ENCODE measurements at regions not wholly inside any gene's neighbourhood (a gene's known extent, or its start where the extent isn't known, plus 50 kb on each side); places are given as distances from the start of the nearest gene placed in this dataset.
"Not testable (repeated sequence)": the region's sequence is repeated elsewhere in the genome, so short reads cannot be mapped to it uniquely, and the experiment has no call there.

DNA sequence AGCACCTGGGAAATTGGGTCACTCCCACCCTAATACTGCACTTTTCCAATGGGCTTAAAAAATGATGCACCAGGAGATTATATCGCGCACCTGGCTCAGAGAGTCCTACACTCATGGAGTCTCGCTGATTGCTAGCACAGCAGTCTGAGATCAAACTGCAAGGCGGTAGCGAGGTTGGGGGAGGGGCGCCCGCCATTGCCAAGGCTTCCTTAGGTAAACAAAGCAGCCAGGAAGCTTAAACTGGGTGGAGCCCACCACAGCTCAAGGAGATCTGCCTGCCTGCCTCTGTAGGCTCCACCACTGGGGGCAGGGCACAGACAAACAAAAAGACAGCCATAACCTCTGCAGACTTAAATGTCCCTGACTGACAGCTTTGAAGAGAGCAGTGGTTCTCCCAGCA lies 497.1 kb downstream of the MAGEE1 start:
- H3K27ac ChIP-seq; H3K4me3 ChIP-seq; DNase-seq; H3K27me3 ChIP-seq; H3K9me3 ChIP-seq (replicated peaks); H3K36me3 ChIP-seq; H3K4me1 ChIP-seq: not testable (repeated sequence)

DNA sequence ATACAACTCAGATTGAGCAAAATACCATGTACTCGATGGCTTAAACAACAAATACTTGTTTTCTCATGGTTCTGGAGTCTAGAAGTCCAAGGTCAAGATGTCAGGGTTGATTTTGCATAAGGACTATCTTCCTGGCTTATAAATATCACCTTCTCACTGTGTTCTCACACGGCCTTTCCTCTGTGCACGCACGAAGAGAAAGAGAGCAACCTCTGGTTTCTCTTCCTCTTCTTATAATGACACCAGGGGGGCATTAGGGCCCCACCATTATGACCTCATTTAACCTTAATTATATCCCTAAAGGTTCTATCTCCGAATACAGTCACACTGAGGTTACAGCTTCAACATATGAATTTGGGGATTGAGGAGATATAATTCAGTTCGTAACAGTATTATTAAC lies 504.0 kb downstream of the MAGEE1 start:
- Histone ChIP-seq H3K36me3 (no peaks in the 10 kb centered on the region), H3K4me3 (no peak overlapping the region), H3K9me3 (replicated peaks) (no peaks in the 10 kb centered on the region), H3K27me3 (no peaks in the 10 kb centered on the region), H3K4me1 (no peaks in the 10 kb centered on the region), H3K27ac (no peak overlapping the region)
- no peak for DNase-seq

DNA sequence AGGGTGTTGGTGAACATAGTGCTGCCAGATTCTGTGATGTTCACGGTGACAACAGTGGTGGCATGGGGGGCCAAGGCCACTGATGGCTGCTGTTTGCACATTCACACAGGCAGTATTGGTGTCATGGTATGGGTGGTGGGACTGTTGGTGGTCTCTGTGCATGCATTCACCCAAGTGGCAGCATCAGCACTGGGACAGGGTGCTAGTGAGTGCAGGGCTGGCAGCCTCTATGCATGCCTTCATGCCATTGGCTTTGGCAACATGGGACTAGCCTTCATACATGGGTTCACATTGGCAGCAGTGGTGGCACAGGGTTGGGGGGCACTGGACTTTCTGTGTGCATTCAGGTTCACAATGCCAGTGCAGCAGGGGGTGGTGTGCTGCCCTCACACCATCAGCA lies 489.7 kb upstream of the FGF16 start:
- Histone ChIP-seq H3K4me1 (no peaks in the 10 kb centered on the region), H3K27me3 (no peaks in the 10 kb centered on the region), H3K27ac (no peak overlapping the region), H3K9me3 (replicated peaks) (no peaks in the 10 kb centered on the region), H3K4me3 (no peak overlapping the region), H3K36me3 (no peaks in the 10 kb centered on the region)
- no peak for DNase-seq

DNA sequence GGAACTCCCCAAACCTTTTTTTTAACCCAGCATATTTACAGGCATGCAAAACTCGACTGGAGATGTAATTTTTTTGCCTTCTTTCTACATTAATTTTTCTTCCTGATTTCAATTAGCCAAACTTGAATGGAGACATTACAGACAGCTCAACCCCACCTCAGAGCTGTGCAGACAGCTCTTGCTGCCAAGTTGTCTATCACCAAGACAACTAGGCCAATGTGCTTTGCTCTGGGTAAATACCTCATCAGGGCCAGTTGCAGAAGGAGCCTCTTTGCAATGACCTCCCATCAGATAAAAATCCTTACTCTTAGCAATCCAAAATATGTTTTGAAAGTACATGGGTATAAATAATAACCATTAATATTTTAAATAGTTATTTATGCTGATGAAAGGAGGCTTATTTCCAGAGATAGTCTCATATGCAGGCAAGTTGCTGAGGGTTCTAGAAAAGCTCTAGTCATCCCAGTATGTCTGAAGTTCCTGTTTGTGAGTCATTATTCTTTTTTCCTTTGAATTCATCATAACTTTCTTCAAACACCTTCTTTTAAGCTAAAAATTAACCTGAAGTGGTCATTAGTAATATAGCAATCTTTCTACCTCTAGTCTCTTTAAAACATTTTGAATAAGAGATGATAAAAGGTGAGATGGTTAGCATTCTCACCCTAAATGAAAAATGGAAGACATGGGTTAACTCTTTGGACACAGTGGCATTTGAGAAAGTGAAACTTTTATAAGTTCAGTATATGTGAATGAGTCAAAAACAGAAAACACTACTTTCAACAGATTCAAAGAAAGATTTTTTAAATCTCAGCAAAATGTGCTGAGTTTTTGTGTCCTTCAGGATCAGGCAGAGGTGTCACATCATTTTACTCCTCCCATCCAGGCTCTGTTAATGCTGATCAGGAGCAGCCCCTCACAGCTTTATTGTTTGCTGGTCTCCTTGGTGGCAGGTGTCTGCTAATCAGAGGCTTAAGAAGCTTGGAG lies 475.5 kb upstream of the FGF16 start:
- peak in 1 of 2 experiments; percentile 4 for DNase-seq
- Histone ChIP-seq H3K4me1 (peaks cover 12% of the 10 kb centered on the region), H3K27me3 (no peaks in the 10 kb centered on the region), H3K27ac (no peak overlapping the region), H3K9me3 (replicated peaks) (no peaks in the 10 kb centered on the region), H3K36me3 (no peaks in the 10 kb centered on the region), H3K4me3 (no peak overlapping the region)

DNA sequence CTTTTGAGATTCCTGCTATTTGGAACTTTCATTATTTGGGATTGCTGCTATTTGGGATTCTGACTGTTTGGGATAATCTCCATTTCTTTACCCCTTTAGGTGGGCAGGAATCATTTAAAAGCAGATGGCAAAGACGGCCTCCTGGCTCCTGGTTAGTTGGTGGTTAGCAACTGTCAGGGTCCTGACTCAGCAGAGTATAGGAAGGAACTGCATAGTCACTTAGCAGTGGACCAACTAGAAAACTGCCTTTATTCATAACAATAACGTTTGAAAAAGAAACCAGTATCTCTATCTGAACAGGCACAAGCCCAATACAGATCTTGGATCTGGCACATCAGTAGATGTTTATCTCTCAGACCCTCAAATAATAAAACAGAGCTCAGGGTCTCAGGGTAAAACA lies 469.7 kb upstream of the FGF16 start:
- Histone ChIP-seq H3K27me3 (no peaks in the 10 kb centered on the region), H3K36me3 (no peaks in the 10 kb centered on the region), H3K9me3 (replicated peaks) (no peaks in the 10 kb centered on the region), H3K4me3 (no peak overlapping the region), H3K27ac (no peak overlapping the region), H3K4me1 (peaks cover 12% of the 10 kb centered on the region)
- DNase-seq: no peak

DNA sequence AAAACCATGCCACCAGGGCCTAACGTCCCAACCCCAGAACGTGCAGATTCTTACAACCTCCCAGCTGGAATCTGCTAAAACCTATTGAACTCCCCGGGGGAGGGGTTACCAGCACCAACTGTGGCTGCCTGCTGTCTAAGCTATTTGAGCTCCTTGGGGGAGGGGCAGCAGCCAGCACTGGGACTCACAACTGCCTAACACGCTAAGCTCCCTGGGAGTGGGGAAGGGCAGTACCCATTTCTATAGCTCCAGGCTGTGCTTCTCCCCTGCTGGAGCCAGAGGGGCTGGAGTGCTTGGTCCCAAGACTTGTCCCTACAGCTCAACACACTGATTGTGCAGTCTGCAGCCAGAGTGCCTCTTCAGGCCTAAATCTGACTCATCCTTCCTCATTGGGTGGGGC lies 459.8 kb upstream of the FGF16 start:
- no peaks in the 10 kb centered on the region for H3K4me1 ChIP-seq
- H3K27me3 ChIP-seq: no peaks in the 10 kb centered on the region
- H3K9me3 ChIP-seq (replicated peaks): no peaks in the 10 kb centered on the region
- DNase-seq: peak; percentile 42 to 45
- no peaks in the 10 kb centered on the region for H3K36me3 ChIP-seq
- H3K27ac ChIP-seq: no peak overlapping the region
- no peak overlapping the region for H3K4me3 ChIP-seq

DNA sequence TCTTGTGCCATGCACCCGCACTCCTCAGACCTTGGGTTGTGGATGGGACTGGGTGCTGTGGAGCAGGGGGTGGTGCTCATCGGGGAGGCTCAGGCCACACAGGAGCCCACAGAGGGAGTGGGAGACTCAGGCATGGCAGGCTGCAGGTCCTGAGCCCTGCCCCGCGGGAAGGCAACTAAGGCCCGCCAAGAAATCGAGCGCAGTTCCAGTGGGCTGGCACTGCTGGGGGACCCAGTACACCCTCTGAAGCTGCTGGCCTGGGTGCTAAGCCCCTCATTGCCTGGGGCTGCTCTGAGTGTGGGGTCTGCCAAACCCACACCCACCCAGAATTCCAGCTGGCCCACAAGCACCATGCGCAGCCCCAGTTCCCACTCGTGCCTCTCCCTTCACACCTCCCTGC lies 450.5 kb upstream of the FGF16 start:
- no peaks in the 10 kb centered on the region for H3K4me1 ChIP-seq
- H3K27me3 ChIP-seq: no peaks in the 10 kb centered on the region
- DNase-seq: no peak
- H3K36me3 ChIP-seq: no peaks in the 10 kb centered on the region
- H3K27ac ChIP-seq: no peak overlapping the region
- H3K9me3 ChIP-seq (replicated peaks): no peaks in the 10 kb centered on the region
- H3K4me3 ChIP-seq: no peak overlapping the region

DNA sequence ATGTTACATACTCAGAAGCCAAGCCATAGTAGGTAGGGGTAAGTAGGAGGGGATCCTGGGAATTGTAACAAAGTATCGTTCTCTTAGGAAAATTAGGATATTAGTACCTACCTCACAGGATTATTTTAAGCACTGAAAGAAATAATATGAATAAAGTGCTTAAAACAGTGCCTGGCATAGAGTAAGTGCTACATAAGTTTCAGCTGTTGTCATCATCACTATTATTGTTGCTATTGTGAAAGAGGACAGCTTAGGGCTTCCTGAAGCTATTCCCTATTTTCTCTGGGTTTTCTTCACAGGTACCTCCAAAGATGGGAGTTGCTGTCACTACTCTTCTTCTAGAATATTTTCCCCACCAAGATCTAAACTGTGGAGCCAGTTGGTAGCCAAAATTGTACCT lies 443.7 kb upstream of the FGF16 start:
- DNase-seq: no peak
- Histone ChIP-seq H3K36me3 (no peaks in the 10 kb centered on the region), H3K4me3 (no peak overlapping the region), H3K4me1 (no peaks in the 10 kb centered on the region), H3K27ac (no peak overlapping the region), H3K27me3 (no peaks in the 10 kb centered on the region), H3K9me3 (replicated peaks) (no peaks in the 10 kb centered on the region)

DNA sequence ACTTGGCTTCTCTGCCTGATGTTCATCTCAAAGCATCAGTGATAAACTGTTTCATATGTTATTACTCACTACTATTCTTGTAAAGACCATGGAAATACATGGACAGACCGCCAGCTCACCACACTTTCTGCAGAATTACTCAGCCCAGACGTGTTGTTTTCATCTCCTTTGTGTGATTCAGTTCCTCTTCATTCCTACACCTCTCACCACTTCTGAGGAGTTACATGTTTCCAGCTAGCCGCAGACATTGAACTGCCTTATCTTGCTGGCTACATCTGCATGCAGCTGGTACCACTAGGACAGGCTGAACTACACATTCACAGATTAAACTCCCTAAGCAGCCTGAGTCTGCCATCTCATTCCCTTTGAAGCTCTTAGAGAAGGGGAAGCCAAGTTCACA lies 443.2 kb upstream of the FGF16 start:
- Histone ChIP-seq H3K27me3 (no peaks in the 10 kb centered on the region), H3K4me3 (no peak overlapping the region), H3K9me3 (replicated peaks) (no peaks in the 10 kb centered on the region), H3K36me3 (no peaks in the 10 kb centered on the region), H3K27ac (no peak overlapping the region), H3K4me1 (no peaks in the 10 kb centered on the region)
- DNase-seq: no peak

DNA sequence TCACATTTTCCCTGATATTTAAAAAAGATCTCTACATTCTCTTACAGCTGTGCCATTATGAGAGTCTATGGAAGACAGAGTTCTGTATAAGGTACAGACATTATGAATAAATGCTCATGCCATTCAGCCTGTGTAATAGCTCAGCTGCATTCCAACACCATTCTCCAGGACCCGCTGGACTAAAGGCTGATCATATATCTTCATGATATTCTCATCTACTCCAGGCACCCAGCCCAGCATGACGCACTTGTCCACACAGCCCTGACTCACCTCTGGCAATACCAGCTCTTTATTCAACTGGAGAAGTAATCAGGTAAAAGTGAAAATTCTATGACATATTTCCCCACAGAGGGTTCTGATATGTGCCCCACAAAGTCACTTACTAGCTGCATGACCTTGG lies 437.5 kb upstream of the FGF16 start:
- Histone ChIP-seq H3K9me3 (replicated peaks) (no peaks in the 10 kb centered on the region), H3K4me3 (no peak overlapping the region), H3K27me3 (no peaks in the 10 kb centered on the region), H3K4me1 (no peaks in the 10 kb centered on the region), H3K36me3 (no peaks in the 10 kb centered on the region), H3K27ac (no peak overlapping the region)
- DNase-seq: no peak

DNA sequence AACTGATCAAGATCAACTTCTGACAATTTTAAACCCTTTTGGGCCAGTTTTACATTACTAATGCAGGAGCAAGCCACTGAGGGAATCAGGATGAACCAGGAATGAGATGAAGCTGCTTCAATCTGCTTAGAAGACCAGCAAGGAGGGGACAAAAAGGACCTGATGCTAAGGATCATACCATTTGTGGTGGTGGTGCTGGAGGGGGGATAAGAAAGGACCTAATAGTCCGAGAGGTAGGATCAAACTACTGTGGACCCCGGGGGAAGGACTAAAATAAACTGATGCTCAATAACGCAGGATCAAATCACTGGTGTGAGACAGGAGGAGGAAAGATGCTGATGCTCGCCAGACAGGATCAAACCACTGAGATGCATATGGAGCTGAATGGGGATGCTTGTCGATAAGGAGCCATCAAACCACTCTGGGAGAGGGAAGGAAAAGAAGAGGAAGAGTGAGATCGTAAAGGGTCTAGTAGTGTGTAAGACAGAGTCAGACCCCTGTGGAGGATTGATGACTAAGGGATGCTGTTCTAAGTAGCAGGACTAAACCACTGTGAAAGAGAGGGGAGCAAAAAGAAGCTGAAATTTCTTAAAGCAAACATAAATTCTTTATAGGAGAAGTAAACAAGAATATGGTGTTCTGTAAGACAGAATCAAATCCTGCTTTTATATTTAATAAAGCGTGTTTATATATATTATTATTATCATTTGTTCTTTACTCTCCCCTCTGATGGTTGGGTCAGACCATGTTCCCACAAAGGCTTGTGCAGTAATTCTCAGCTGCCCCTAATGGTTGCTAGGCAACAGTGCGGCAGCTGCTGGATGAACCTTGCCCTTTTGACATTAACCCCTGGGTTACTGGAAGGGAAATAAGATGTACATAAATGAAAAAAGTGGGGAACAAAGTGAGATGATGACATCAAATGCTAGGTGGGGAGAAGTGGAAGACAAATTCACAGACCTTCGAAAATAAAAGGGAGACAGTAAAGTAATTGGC lies 432.5 kb upstream of the FGF16 start:
- Histone ChIP-seq H3K4me3 (peak overlapping the region; percentile 53), H3K4me1 (peaks cover 4% of the 10 kb centered on the region; the same call in 1 of the 2 replicates), H3K27me3 (no peaks in the 10 kb centered on the region), H3K27ac (peak overlapping the region; percentile 96), H3K36me3 (no peaks in the 10 kb centered on the region), H3K9me3 (replicated peaks) (no peaks in the 10 kb centered on the region)
- peak; percentile 73 to 84 for DNase-seq

DNA sequence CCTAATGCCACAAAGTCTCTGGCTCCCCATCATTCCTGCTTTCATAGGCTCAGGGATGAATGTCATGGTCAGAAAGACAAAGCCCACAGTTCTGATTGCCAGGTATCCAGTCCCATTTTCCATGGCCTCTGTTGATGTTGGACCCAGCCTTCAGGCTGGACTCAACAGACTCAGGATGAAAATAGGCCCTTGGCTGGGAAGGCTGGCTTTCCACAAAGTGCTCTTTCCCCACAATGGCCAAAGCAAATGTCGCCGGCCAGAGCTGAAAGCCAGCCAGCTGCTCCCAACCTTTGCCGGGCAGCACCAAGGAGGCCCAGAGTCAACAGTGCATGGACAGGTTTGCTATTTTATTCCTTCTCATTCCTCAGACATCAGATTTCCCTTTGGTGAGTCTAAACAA lies 430.1 kb upstream of the FGF16 start:
- Histone ChIP-seq H3K4me3 (no peak overlapping the region), H3K27ac (no peak overlapping the region), H3K9me3 (replicated peaks) (no peaks in the 10 kb centered on the region), H3K4me1 (peaks cover 4% of the 10 kb centered on the region; the same call in 1 of the 2 replicates), H3K27me3 (no peaks in the 10 kb centered on the region), H3K36me3 (no peaks in the 10 kb centered on the region)
- DNase-seq: no peak

DNA sequence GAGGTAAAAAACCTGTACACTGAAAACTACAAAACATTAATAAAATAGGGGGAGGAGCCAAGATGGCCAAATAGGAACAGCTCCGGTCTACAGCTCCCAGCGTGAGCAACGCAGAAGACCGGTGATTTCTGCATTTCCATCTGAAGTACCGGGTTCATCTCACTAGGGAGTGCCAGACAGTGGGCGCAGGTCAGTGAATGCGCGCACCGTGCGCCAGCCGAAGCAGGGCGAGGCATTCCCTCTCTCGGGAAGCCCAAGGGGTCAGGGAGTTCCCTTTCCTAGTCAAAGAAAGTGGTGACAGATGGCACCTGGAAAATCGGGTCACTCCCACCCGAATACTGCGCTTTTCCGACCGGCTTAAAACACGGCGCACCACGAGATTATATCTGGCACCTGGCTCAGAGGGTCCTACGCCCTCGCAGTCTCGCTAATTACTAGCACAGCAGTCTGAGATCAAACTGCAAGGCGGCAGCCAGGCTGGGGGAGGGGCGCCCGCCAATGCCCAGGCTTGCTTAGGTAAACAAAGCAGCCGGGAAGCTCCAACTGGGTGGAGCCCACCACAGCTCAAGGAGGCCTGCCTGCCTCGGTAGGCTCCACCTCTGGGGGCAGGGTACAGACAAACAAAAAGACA lies 400.9 kb upstream of the FGF16 start:
- peak; percentile 47 to 48 for DNase-seq
- H3K4me1 ChIP-seq; H3K36me3 ChIP-seq; H3K9me3 ChIP-seq (replicated peaks); H3K27me3 ChIP-seq: not testable (repeated sequence)
- H3K27ac ChIP-seq: peak overlapping the region; percentile 5; the same call in 1 of the 2 replicates
- peak overlapping the region; percentile 54 for H3K4me3 ChIP-seq

DNA sequence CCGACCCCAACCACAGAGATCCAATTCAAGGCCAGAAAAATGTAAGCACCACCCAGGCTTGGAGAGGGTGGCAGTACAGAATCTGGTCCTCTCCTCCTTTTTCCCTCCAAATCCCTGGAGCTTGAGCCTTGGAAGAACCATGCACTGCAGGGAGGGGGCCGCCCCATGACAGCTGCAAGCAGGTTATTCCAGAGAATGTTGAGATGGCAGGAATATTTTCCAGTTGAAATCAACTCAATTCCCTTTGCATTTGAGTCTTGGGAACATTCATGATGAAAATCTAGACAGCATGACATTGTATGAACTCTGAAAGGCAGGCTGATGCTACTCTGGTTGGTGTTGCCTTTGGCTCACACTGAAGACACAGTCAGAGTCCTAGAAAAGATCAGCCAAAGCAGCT lies 386.6 kb upstream of the FGF16 start:
- Histone ChIP-seq H3K4me1 (no peaks in the 10 kb centered on the region), H3K27ac (no peak overlapping the region), H3K4me3 (no peak overlapping the region), H3K27me3 (no peaks in the 10 kb centered on the region), H3K9me3 (replicated peaks) (no peaks in the 10 kb centered on the region), H3K36me3 (no peaks in the 10 kb centered on the region)
- DNase-seq: no peak

DNA sequence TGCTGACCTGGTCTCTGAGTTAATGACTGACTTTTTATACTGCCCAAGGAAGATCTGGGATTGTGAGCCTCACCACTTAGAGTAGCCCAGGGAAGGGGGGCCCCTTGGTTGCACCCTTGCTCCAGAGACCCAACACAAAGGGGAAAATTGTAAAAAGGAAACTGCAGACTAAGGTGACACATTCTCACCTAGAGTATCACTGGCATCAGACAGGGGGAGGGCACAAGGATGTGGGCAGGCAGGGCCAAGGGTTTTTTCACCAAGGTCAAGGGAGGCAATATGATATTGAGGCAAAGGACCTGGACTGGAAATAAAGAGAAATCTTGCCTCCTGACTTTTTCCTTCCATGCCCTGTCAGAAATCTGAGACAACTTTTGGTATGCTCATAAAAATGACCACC lies 386.2 kb upstream of the FGF16 start:
- Histone ChIP-seq H3K4me1 (no peaks in the 10 kb centered on the region), H3K27ac (no peak overlapping the region), H3K4me3 (no peak overlapping the region), H3K9me3 (replicated peaks) (no peaks in the 10 kb centered on the region), H3K27me3 (no peaks in the 10 kb centered on the region), H3K36me3 (no peaks in the 10 kb centered on the region)
- no peak for DNase-seq
